Naive thymus-derived CD4-positive, alpha-beta T cell (primary cell): ENCODE measurements at regions not wholly inside any gene's neighbourhood (a gene's known extent, or its start where the extent isn't known, plus 50 kb on each side); places are given as distances from the start of the nearest gene placed in this dataset.
A peak's percentile ranks its signal among the peaks of the same experiment; 100 is the strongest.

Source experiments
- ATAC-seq: fragments of 150-1000 bp; cut with Tn5 transposase; 2 replicates; pipeline ENCODE4 v1.10.0; 2021; ENCODE audit warnings: mild to moderate bottlenecking, moderate library complexity
- CTCF ChIA-PET: fragments of 350-600 bp; sonication (Branson Sonifier 250); formaldehyde crosslinking; loops from one replicate; lab custom pipeline; 2021; ENCODE audit warnings: antibody characterized with exemption; lab: Charles Lee
- POLR2A ChIA-PET: fragments of 350-600 bp; sonication (Branson Sonifier 250); formaldehyde crosslinking; loops from one replicate; lab custom pipeline; 2021; ENCODE audit warnings: antibody characterized with exemption, inconsistent platforms; lab: Charles Lee
- DNase-seq, 9 donors: peaks; one replicate each; pipeline versions ENCODE4 v3.0.0 to v3.0.0-alpha.2; 2020 to 2022; ENCODE audit warnings: mixed read lengths in 1 of 9
- H3K27ac ChIP-seq: one replicate; pipeline ENCODE4 v1.7.0; 2013; ENCODE audit warnings: mild to moderate bottlenecking, low read depth, low read length, moderate library complexity
- H3K27me3 ChIP-seq, 2 donors: one replicate each; pipeline ENCODE4 v1.7.0; 2013; ENCODE audit warnings: low read length in 2 of 2, mild to moderate bottlenecking in 2 of 2, moderate library complexity in 2 of 2; ENCODE audit not compliant: control insufficient read depth in 2 of 2, insufficient read depth in 2 of 2
- H3K36me3 ChIP-seq, 3 experiments: 1 replicate in 2 of 3; 2 replicates in 1 of 3; pipeline ENCODE4 v1.7.0; 2013; ENCODE audit warnings: low read length in 3 of 3, mild to moderate bottlenecking in 3 of 3, moderate library complexity in 1 of 3; ENCODE audit not compliant: insufficient read depth in 3 of 3, control insufficient read depth in 2 of 3
- H3K4me1 ChIP-seq, 2 donors: one replicate each; pipeline ENCODE4 v1.7.0; 2013; ENCODE audit warnings: low read length in 2 of 2, mild to moderate bottlenecking in 2 of 2, moderate library complexity in 1 of 2; ENCODE audit not compliant: control insufficient read depth in 2 of 2, insufficient read depth in 2 of 2
- H3K4me3 ChIP-seq: 2 replicates; pipeline ENCODE4 v1.7.0; 2013; ENCODE audit warnings: mild to moderate bottlenecking, low read length
- H3K9me3 ChIP-seq, 3 experiments: 1 replicate in 2 of 3; 2 replicates in 1 of 3; pipeline ENCODE4 v1.7.0; 2013; ENCODE audit warnings: low read length in 3 of 3; ENCODE audit not compliant: control insufficient read depth in 2 of 3
- H3K27ac Mint-ChIP-seq, 9 donors: one replicate each; pipeline ENCODE4 v1.8.0; 2020 to 2022; ENCODE audit warnings: mixed read lengths in 9 of 9, mild to moderate bottlenecking in 8 of 9, moderate library complexity in 5 of 9, inconsistent platforms in 2 of 9
- H3K27me3 Mint-ChIP-seq, 5 donors: one replicate each; pipeline ENCODE4 v1.8.0; 2021 to 2022; ENCODE audit warnings: mixed read lengths in 5 of 5, mild to moderate bottlenecking in 1 of 5
- H3K36me3 Mint-ChIP-seq, 5 donors: one replicate each; pipeline ENCODE4 v1.8.0; 2020 to 2022; ENCODE audit warnings: mixed read lengths in 5 of 5, mild to moderate bottlenecking in 3 of 5, inconsistent platforms in 1 of 5
- H3K4me1 Mint-ChIP-seq, 7 donors: one replicate each; pipeline ENCODE4 v1.8.0; 2020 to 2022; ENCODE audit warnings: mixed read lengths in 7 of 7, mild to moderate bottlenecking in 3 of 7, inconsistent platforms in 1 of 7
- H3K4me3 Mint-ChIP-seq, 10 donors: one replicate each; pipeline ENCODE4 v1.8.0; 2020 to 2022; ENCODE audit warnings: mild to moderate bottlenecking in 10 of 10, mixed read lengths in 10 of 10, moderate library complexity in 6 of 10, inconsistent platforms in 2 of 10
- H3K9me3 Mint-ChIP-seq, 11 donors: one replicate each; pipeline ENCODE4 v1.8.0; 2020 to 2022; ENCODE audit warnings: mixed read lengths in 11 of 11, mild to moderate bottlenecking in 4 of 11, inconsistent platforms in 1 of 11, moderate library complexity in 1 of 11
- intact Hi-C, 2 donors: fragments of 100-400 bp; cut with micrococcal nuclease; formaldehyde crosslinking; loops; one replicate each; pipeline ENCODE4 v1.15.1; 2023

DNA sequence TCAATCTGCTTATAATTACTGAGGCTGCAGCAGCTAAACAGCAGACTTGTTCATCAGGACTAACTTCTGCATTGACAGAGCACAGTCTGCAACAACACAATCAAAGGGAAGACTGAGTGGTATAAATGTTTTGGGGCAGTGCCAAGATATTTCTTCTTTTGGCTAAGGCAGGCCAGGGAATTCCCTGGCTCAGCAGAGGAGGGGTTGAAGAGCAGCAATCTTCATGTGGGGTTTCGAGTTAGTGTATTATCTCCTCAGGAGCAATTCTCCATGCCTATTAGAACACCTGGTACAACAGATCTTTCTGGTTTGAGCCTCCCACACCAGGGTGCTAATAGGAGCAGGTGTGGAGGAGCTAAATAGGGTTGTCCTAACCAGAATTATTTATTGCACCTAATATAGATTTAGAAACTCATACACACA, 103.0 kb upstream of the STK17B start:
- Mint-ChIP-seq H3K27ac (peak overlapping the region; percentile 40 to 99 (median 92)), H3K4me1 (peaks cover 30 to 62% (median 55%) of the 10 kb centered on the region in 7 donors), H3K27me3 (no peaks in the 10 kb centered on the region), H3K36me3 (peaks cover 0 to 15% (median 3%) of the 10 kb centered on the region in 5 donors), H3K9me3 (peaks cover 0 to 1% (median 0%) of the 10 kb centered on the region in 11 donors), H3K4me3 (peak overlapping the region; percentile 39 to 85 (median 70))
- DNase-seq (peak in 6 of 9 donors; percentile 37 to 72 (median 42)), ATAC-seq (peak; percentile 81)
- ChIA-PET POLR2A (interaction anchor here (0.6 to 3.9 kb wide), 13 partner anchors 12 to 196 kb away, joined by 3 to 40 read pairs (median 7); partner anchors contain the start of gene STK17B), CTCF (interaction anchor here (0.7 to 6.1 kb wide), 10 partner anchors 20 to 207 kb away, joined by 3 to 72 read pairs (median 12); partner anchors contain the start of gene DNAH7)
- Histone ChIP-seq H3K4me1 (peaks cover 21 to 38% of the 10 kb centered on the region in 2 donors), H3K27me3 (no peaks in the 10 kb centered on the region), H3K36me3 (no peaks in the 10 kb centered on the region), H3K9me3 (no peaks in the 10 kb centered on the region), H3K27ac (peak overlapping the region; percentile 63), H3K4me3 (no peak overlapping the region)
- intact Hi-C loops: loop anchor here in 1 of 2 donors (1.0 to 2.0 kb wide), 2 partner anchors 11 to 48 kb away; no protein-coding TSS in a partner anchor

DNA sequence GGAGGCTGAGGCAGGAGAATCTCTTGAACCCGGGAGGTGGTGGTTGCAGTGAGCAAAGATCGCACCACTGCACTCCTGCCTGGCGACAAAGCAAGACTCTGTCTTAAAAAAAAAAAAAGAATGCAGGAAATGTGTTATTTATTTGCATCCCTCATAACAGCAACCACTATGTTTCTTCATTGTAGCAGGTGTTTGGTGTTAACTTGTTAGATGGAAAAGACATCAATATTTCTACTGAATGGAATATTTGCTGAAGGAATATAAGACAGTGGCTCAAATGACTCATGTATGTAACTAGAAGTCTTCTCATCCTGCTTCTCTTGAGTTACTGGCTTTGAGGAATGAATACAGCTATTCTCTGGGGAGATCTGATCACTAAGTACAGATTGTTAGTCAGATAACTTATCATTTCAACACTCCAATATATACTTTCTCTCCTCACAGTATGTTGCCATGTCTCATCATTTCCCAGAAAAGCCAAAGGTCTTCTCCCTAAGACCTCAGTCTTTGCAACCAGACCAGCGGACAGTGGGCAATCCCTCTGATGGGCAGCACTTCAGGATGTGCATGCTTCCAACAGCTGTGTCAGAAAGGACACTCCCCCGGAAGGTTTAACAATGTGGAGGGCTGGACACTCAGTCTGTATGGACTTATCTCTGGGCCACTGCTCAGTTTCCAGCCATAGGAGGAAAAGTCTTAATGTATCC, 104.4 kb upstream of the STK17B start:
- H3K36me3 Mint-ChIP-seq: peaks cover 0 to 11% (median 0%) of the 10 kb centered on the region in 5 donors
- Histone ChIP-seq H3K27me3 (no peaks in the 10 kb centered on the region), H3K4me1 (peaks cover 21 to 42% of the 10 kb centered on the region in 2 donors), H3K36me3 (no peaks in the 10 kb centered on the region), H3K27ac (peak overlapping the region; percentile 63), H3K4me3 (peak overlapping the region; percentile 27), H3K9me3 (no peaks in the 10 kb centered on the region)
- ATAC-seq (peak; percentile 28), DNase-seq (peak in 2 of 9 donors; percentile 23 to 32)
- ChIA-PET CTCF (interaction anchor here (0.7 to 6.1 kb wide), 31 partner anchors 13 to 1674 kb away, joined by 3 to 72 read pairs (median 5); no protein-coding TSS in a partner anchor), POLR2A (interaction anchor here (0.5 to 3.9 kb wide), 36 partner anchors 8 to 799 kb away, joined by 3 to 40 read pairs (median 6); partner anchors contain the start of gene STK17B)
- peak overlapping the region; percentile 86 to 99 (median 92) for H3K27ac Mint-ChIP-seq
- intact Hi-C loops: loop anchor here (1.0 to 5.0 kb wide), 7 partner anchors 12 to 618 kb away; partner anchors contain the start of genes SLC39A10 (in 1 of the 2) and STK17B (in 1 of the 2)
- peaks cover 29 to 60% (median 51%) of the 10 kb centered on the region in 7 donors for H3K4me1 Mint-ChIP-seq
- H3K27me3 Mint-ChIP-seq: no peaks in the 10 kb centered on the region
- peaks cover 0 to 4% (median 0%) of the 10 kb centered on the region in 11 donors for H3K9me3 Mint-ChIP-seq
- H3K4me3 Mint-ChIP-seq: peak overlapping the region; percentile 46 to 85 (median 75)

DNA sequence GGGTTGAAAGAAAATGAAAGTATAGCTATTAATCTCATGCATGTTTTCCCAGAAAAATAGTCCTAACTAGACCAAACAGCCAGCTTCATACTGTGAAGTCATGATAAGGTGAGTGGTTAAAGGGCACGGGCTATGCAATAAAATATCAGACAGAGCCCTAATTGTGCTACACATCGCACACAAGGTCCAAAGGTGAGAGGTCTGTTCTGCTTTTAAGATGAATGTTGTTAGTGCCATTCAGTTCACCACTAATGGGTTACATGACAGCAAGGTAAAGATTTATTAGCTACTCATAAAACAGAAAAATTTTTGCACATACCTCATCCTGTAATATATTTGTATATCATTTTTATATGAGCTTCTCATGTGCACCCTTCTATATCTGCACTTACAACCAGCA, 105.0 kb upstream of the STK17B start:
- H3K9me3 ChIP-seq: no peaks in the 10 kb centered on the region
- CTCF ChIA-PET: interaction anchor here (0.6 to 6.1 kb wide), 31 partner anchors 10 to 490 kb away, joined by 3 to 72 read pairs (median 5); no protein-coding TSS in a partner anchor
- H3K27ac ChIP-seq: peak overlapping the region; percentile 63
- no peaks in the 10 kb centered on the region for H3K27me3 ChIP-seq
- no peaks in the 10 kb centered on the region for H3K27me3 Mint-ChIP-seq
- peaks cover 21 to 42% of the 10 kb centered on the region in 2 donors for H3K4me1 ChIP-seq
- peaks cover 29 to 60% (median 51%) of the 10 kb centered on the region in 7 donors for H3K4me1 Mint-ChIP-seq
- peak overlapping the region in 9 of 10 donors; percentile 46 to 85 (median 76) for H3K4me3 Mint-ChIP-seq
- H3K36me3 Mint-ChIP-seq: peaks cover 0 to 14% (median 0%) of the 10 kb centered on the region in 5 donors
- peak overlapping the region; percentile 86 to 99 (median 92) for H3K27ac Mint-ChIP-seq
- POLR2A ChIA-PET: interaction anchor here (0.5 to 3.9 kb wide), 30 partner anchors 9 to 800 kb away, joined by 3 to 40 read pairs (median 6); partner anchors contain the start of gene STK17B
- peaks cover 0 to 4% (median 0%) of the 10 kb centered on the region in 11 donors for H3K9me3 Mint-ChIP-seq
- intact Hi-C loops: loop anchor here (1.0 to 5.0 kb wide), 6 partner anchors 13 to 619 kb away; partner anchors contain the start of genes SLC39A10 (in 1 of the 2) and STK17B (in 1 of the 2)
- no peak for DNase-seq
- ATAC-seq: no peak
- H3K36me3 ChIP-seq: no peaks in the 10 kb centered on the region
- peak overlapping the region; percentile 27 for H3K4me3 ChIP-seq

DNA sequence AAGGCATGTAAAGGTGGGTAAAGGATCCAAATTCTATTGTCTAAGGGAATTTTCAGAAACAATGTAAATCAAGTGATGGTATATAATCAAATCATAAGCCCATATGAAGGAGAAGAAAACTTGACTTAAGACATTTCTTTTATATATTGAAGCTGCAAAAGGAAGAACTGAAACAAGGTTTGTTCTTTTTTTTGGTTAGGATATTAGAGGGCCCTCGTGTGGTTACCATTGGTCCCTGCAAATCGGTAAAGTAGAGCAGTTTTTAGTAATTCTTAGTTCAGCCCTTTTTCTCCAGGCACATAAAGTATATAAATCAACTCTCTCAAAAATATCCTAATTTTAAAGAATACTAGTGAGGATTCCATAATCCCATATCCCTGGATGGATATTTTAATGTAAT, 105.6 kb upstream of the STK17B start:
- ChIA-PET POLR2A (interaction anchor here (1.0 to 3.9 kb wide), 23 partner anchors 10 to 199 kb away, joined by 3 to 40 read pairs (median 9); partner anchors contain the start of gene STK17B), CTCF (interaction anchor here (0.6 to 6.1 kb wide), 24 partner anchors 9 to 210 kb away, joined by 3 to 72 read pairs (median 6); no protein-coding TSS in a partner anchor)
- peaks cover 0 to 14% (median 0%) of the 10 kb centered on the region in 5 donors for H3K36me3 Mint-ChIP-seq
- intact Hi-C loops: loop anchor here (1.0 to 5.0 kb wide), 10 partner anchors 35 to 620 kb away; partner anchors contain the start of gene SLC39A10 (in 1 of the 2)
- H3K36me3 ChIP-seq: no peaks in the 10 kb centered on the region
- H3K4me1 ChIP-seq: peaks cover 21 to 42% of the 10 kb centered on the region in 2 donors
- H3K27me3 Mint-ChIP-seq: no peaks in the 10 kb centered on the region
- peak overlapping the region in 6 of 10 donors; percentile 30 to 83 (median 65) for H3K4me3 Mint-ChIP-seq
- H3K27me3 ChIP-seq: no peaks in the 10 kb centered on the region
- peak in 7 of 9 donors; percentile 45 to 74 (median 63) for DNase-seq
- H3K4me1 Mint-ChIP-seq: peaks cover 29 to 60% (median 47%) of the 10 kb centered on the region in 7 donors
- no peaks in the 10 kb centered on the region for H3K9me3 ChIP-seq
- H3K4me3 ChIP-seq: no peak overlapping the region
- peak; percentile 79 for ATAC-seq
- peak overlapping the region; percentile 50 to 99 (median 89) for H3K27ac Mint-ChIP-seq
- H3K9me3 Mint-ChIP-seq: peaks cover 0 to 4% (median 0%) of the 10 kb centered on the region in 11 donors
- H3K27ac ChIP-seq: peak overlapping the region; percentile 63

DNA sequence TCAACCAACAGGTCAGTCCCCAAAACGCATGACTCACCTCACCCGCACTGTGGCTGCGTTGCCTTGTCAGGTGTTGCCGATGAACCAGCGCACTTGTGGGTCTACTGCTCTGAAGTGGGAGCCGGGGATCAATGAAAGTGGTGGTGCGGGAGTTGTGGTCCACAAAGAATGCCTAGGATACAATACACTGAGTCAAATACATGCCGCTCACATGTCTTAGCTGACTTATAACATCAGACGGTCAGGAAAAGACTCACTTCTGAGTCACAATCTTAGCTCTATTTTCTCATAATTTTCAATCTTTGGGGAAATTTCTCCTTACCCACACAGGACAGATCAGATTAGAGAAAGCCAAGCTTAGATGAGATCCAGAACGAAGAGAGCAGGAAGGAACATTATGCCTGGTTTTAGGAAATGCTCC, 107.1 kb upstream of the STK17B start:
- Histone ChIP-seq H3K27me3 (no peaks in the 10 kb centered on the region), H3K4me3 (no peak overlapping the region), H3K9me3 (no peaks in the 10 kb centered on the region), H3K36me3 (no peaks in the 10 kb centered on the region), H3K4me1 (peaks cover 21 to 38% of the 10 kb centered on the region in 2 donors), H3K27ac (no peak overlapping the region)
- Mint-ChIP-seq H3K4me3 (no peak overlapping the region), H3K27ac (peak overlapping the region in 1 of 9 donors; percentile 62), H3K9me3 (peaks cover 0 to 6% (median 0%) of the 10 kb centered on the region in 11 donors), H3K4me1 (peaks cover 26 to 56% (median 44%) of the 10 kb centered on the region in 7 donors), H3K36me3 (peaks cover 0 to 19% (median 3%) of the 10 kb centered on the region in 5 donors), H3K27me3 (no peaks in the 10 kb centered on the region)
- DNase-seq: no peak
- ChIA-PET POLR2A (interaction anchor here (0.6 to 3.6 kb wide), 11 partner anchors 11 to 1675 kb away, joined by 3 to 28 read pairs (median 4); no protein-coding TSS in a partner anchor), CTCF (interaction anchor here (0.9 to 6.1 kb wide), 4 partner anchors 49 to 200 kb away, joined by 3 to 72 read pairs (median 38); no protein-coding TSS in a partner anchor)
- intact Hi-C loops: loop anchor here in 1 of 2 donors (5.0 kb wide), 1 partner anchor 621 kb away; the partner anchor contains the start of gene SLC39A10
- no peak for ATAC-seq
